ENCODE measurements at regions not wholly inside any gene's neighbourhood (a gene's known extent, or its start where the extent isn't known, plus 50 kb on each side); places are given as distances from the start of the nearest gene placed in this dataset.
"Not testable (repeated sequence)": the region's sequence is repeated elsewhere in the genome, so short reads cannot be mapped to it uniquely, and the experiment has no call there.

DNA sequence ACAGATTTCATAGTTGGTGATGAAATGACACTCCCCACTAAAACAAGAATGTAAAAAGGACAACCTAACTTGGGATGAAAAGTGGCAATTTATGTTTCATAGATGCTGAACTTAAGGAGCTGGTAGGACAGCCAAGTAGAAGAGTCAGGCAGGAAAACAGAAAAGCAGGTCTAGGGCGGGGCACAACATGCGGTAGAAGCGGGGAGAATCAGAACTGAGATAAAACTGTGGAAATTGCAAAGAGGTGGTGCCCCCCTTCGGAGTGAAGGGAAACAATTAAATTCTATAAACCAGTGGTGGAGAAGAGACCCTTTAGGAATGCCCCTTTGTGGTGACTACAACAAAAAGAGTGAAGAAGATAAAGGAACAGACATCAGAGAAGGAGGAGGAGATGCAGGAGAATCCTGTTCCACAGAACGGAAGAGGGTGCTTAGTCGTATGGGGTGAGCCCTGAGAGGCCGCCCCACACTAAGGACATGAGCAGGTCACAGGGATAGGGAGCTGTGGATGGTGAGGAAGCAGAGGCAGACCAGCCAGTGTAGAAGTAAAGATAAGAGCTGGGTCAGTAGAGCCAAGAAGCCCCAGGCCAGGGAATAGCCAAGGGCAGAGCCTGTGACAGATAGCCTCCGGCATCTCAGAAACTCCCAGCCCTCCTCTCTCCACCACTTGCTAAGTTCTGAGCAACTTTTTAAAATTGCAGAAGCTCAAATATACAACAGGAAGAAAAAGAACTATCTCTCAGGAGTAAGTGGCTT is 100.3 kb upstream of the DOCK9 start:
- no peak for DNase-seq

DNA sequence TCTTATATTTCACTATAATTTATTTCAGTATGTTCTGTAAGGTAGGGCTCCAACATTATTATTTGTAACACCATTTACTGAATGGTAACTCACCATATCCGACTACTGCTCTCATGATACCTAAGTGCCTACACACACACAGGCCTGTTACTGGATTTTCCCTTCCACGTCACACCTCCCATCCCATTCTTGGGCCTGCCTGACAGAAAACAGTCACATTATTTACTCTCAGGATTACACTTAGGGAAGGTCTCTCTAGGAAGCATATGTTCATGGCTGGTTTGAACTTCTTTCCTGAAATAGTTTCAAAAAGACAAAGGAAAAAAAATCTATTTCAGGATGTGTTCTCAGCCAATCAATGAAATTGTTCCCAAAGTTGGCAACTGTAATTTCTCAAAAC is 102.3 kb upstream of the DOCK9 start:
- no peak for DNase-seq

- peak; percentile 15 for DNase-seq
These were observed 106.1 kb upstream of the DOCK9 start for GRCh38 chr13:99083981-99084380.

GRCh38 chr13:99085139-99085807 is 107.4 kb upstream of the DOCK9 start:
- peak; percentile 27 for DNase-seq

- DNase-seq, result no peak
These were observed 108.0 kb upstream of the DOCK9 start for GRCh38 chr13:99085808-99086266.

DNA sequence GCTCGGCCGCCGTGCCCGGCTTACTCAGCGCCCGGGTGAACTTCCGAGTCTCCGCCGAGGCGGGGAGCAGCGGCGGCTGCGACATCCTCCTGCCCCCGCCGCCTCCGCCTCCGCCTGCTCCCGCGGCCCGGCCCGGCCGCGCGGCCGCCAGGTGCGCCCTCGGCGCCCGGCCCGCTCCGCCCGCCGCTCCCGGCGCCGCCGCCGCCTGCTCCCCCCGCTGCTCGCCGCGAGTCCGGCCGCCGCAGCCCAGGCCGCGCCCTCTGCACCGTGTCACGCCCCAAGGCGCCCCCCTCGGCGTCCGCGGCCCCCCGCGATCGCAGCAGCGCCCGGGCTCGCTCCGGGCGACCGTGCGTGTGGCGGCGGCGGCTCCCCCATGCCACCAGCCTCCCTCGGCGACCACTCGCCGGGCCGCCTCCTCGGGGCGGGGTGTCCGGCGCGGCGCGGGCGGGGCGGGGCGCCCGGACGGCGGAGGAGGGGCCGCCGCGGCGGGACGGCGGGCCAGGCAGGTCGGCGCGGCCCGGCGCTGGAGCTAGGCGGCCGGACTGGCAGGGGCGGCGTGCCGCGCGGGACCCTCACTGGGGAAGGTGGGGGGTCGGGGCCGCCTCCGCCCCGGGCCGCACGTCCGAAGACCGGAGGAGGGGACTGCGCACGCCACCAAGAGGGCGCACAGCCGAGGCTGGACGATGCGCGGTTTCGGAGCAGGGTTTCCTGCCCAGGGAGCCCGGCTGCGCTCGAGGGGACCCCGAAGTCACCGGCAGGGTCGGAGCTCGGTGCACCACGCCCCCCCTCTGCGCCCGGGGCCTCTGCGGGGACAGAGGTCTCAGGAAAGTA is 108.6 kb upstream of the DOCK9 start:
- DNase-seq, result peak; percentile 72

GRCh38 chr13:99087098-99087953 is 109.5 kb upstream of the DOCK9 start:
- peak; percentile 92 for DNase-seq

DNA sequence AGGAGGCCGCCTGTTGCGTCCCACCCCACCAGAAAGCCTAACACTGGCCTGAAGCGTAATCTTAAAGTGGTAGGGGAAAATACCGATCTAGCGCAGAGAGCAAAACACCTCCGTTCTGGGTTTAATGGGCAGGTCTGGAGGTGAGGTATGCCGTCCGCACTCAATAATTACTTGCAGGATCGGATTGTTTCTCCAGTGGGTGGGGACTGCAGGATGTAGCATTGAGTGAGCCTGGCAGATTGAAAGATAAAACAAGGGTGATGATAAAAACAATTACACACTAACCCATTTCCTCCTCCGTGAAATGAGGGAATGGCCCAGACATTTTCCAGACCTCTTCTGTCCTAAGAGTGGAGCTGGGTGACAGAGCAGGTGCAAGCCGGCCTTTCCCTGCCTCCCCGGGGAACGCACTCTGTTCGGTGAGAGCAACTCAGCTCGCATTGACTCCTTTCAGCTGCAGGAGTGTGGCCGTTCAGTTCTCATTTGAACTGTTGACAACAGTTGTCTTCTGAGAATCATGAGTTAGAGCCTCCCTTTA is 110.2 kb upstream of the DOCK9 start:
- no peak for DNase-seq

GRCh38 chr13:99093997-99094396 is 106.7 kb upstream of the UBAC2 start:
- no peak for DNase-seq

GRCh38 chr13:99101831-99102230 is 98.8 kb upstream of the UBAC2 start:
- DNase-seq, result not testable (repeated sequence)

- DNase-seq, result no peak
These were observed 97.1 kb upstream of the UBAC2 start for GRCh38 chr13:99103536-99103935.

GRCh38 chr13:99104396-99104795 is 96.3 kb upstream of the UBAC2 start:
- DNase-seq, result no peak

DNA sequence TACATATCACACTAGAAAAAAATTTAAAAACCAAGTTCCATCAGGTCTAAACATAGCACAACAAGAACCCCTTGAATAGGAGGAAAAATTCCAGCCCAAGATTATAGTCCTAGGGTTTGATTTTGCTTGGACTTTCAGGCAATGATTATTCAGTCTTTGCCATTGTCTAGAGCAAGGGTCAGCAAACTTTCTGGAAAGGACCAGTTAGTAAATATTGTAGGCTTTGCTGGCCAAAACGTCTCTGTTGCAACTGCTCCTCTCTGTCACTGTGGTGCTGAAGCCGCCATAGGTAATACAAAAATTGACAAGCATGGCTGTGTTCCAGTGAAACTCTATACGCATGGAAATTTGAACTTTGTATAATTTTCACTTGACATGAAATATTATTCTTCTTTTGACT is 95.5 kb upstream of the UBAC2 start:
- no peak for DNase-seq

GRCh38 chr13:99113351-99113750 is 87.3 kb upstream of the UBAC2 start:
- no peak for DNase-seq

- DNase-seq, result no peak
These were observed 82.5 kb upstream of the UBAC2 start for GRCh38 chr13:99118179-99118578.

- peak; percentile 56 for DNase-seq
These were observed 81.0 kb upstream of the UBAC2 start for GRCh38 chr13:99119656-99120055.

DNA sequence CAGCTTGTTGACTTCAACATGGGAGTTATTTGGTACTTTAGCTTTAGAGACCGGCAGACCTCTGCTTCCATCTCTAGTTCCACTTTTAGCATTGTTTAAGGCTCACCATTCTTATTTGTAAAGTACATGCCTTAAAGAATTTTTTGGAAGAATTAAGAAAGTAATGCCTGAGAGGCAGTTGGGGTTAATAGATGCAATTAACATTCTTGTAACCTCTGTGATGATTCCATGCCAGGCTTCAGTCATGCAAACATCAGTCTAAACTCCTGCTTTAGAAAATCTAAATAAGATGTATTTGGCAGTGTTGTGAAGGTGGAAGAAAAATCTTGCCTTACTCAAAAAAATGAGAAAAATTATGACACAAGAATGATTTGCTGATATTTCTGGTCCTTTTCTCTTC is 79.9 kb upstream of the UBAC2 start:
- DNase-seq, result no peak

DNA sequence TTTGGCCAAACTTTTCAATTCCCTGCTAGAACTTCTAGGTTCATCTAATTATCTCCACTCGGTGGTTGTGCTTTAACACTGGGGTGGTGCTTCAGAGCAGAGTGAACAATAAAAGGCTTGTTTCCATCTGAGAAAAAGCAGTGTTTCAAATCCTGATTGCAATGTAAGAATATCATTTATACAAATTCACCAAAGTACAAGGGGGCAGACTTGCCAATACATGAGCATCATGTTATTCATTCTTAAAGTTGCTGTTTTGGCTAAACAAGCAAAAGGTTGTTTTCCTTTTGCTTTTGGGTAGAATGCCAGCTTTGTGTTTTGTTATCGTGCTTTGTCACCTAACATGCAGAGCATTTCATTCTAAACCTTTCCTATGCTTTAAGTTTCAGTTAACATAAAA is 78.5 kb upstream of the UBAC2 start:
- no peak for DNase-seq

GRCh38 chr13:99123101-99124045 is 77.3 kb upstream of the UBAC2 start:
- DNase-seq, result no peak

GRCh38 chr13:99124046-99124400 is 76.6 kb upstream of the UBAC2 start:
- DNase-seq, result no peak

DNA sequence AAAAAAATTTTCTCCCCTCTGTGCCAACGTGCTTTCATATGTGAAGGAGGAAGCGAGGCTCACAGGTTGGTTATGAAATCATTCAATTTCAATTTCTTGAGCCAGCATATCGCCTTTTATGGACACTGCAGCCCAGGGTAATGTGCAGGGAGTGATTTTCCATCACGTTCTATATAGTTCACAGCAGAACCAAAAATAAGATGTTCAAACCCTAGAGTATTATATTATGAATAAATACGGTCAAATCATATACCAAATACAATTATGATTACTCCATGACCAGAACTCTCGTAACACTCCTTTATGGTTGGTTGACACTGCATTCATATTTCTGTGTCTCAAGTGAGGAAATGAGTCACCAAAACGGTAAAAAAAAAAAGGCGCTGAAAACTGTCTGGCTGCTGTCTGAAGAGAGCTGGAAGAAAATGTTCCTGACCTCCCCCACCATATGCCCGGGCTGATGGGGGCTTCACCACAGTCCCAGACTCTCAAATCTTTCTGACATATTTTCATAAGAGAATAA is 75.8 kb upstream of the UBAC2 start:
- peak; percentile 33 for DNase-seq
